ENCODE measurements at regions not wholly inside any gene's neighbourhood (a gene's known extent, or its start where the extent isn't known, plus 50 kb on each side); places are given as distances from the start of the nearest gene placed in this dataset.
"Not testable (repeated sequence)": the region's sequence is repeated elsewhere in the genome, so short reads cannot be mapped to it uniquely, and the experiment has no call there.

DNA sequence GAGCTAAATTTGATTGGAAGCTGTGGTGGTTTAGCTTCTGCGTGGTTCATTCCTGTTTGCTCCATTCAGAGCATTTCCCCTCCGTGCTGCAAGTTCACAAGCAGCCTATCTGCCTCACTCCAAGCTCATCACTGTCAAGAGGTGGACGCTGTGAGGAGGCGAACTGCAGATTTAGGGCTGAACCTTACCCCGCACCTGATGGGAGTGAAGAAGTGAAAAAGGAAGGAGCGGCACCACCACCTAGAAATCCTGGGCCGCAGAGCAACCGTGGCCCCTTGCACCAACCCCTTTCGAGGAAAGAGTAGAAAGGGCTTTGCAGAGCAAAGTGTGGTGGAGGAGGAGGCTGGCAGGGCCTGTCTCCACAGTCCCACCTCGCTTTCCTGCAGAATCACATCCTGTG, 117.4 kb downstream of the IER5 start:
- DNase-seq, result no peak

DNA sequence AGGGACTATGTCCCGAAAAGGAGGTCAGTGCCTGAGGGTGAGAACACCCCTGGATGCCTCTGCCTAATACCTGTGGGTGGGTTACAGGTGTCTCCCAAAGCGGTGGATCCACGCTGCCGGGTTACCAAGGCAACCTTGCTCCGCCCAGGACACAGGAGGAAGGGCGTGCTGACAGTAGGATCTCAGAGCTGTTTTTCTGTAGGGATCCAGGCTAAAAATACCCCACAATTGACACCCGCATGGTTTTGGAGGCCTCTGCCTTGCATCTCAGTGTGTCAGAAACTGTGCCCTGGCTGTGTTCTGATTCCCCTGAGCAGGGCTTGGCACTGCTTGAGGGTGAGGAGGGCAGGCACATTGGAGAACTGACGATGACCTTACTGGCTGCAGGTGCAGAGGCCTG, 118.0 kb downstream of the IER5 start:
- DNase-seq, result no peak

DNA sequence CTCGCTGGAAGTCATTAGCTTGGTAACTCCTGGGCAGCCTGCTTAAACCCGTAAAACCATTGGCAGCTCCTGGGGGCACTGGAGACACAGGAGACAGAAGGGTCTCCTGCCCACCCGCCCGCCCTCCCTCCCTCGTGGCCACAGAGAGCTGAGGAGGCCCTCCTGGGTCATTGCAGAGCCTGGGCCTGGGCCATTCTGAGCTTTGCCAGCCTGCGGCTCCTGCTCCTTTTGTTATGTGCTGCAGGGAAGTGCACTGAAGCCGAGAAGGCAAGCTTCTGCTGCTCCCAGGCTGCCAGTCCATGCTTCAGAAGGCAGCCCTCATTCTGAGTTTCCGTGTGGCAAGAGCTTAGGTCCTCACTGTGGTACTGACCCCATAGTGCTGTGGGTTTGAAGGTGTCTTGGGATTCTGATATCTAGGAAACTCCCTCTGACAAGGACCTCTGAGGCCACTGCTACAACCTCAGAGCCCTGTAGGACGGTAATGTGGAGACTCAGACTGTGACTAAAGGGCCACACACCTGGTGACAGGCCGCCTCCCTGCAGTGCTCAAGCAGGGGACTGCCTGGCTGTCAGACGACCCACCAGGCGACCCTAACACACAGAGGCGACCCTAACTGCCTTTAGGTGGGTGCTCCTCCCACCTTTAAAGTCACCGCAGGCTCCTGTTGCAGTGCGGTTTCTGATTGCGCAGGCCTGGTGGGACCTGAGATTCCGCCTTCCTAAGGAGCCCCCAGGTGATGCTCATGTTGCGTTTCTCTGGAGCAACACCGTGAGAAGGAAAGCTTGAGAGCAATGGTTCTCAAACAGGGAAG, 118.7 kb downstream of the IER5 start:
- DNase-seq, result no peak

DNA sequence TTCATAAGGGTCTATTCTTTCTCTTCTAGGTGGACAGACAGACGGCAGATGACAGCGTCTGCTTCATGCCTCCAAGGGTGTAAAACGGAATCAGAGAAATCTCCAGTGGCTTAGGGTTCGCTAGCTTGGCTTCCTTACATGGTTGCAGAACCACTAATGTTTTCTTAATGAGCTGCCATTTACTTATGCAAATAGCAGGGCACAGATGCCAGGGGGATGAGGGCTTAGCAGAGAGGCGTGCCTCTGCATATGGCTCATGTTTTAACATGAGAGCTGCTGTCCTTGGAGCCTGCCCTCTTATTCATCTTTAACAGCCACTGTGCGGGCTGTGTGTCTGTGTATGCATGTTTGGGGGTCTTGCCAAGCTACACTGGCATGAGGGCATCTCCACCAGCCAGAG, 119.6 kb downstream of the IER5 start:
- DNase-seq, result no peak

DNA sequence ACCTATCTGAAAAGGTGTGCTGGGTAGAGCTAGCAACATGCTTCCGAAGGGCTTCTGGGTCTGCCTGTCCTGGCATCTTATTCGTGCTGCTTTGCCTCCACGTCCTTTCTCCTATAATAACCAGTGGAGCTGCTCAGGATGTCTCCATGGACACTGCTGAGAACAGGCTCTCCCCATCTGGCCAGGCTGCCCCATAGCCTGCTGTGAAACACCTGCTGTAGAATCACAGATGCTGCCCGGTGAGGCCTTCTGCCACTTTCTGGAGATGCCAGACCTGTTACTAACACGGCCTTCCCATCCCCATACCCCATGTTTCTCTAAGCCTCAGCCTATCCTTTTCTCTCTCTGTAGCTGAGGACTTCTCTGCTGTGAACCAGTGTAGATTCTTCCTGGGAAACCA, 120.5 kb downstream of the IER5 start:
- DNase-seq, result peak; percentile 35

DNA sequence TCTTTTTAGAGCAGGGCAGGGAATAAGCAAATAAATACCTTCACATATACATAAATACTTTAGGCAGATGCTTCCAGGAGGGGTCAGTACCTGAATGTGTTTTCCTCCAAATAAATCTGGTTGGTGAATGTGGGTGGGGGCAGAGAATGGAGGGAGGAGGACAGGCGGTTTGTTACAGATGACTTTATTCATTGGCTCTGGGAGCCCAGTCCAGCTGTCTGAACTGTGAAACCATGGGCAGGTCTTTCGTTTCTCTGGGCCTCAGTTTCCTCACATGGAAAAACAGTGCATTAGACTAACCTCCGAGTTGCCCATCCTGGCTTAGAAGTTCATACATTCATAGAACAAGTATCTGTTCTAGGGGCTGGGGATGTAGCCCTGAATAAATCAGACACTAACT, 124.6 kb downstream of the IER5 start:
- no peak for DNase-seq

DNA sequence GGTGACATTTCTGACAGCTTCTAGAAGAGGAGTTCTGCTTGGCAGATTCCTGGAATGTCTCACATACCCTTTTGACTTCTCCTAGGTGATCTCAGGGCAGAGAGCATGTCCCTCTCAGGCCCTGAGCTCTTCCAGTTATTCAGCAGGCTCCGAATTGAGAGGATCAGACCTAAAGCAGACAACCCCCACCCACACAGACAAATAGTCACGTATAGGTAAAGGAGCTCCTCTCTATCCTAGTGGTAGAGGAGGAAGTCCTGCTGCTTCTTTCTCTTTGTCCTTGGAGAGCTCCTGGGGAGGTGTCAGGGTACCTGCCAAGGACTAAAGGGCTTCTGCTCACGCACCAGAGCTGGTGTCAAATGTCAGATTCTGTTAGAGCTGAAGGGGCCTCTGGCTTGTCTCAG, 128.1 kb downstream of the IER5 start:
- peak; percentile 67 for DNase-seq

DNA sequence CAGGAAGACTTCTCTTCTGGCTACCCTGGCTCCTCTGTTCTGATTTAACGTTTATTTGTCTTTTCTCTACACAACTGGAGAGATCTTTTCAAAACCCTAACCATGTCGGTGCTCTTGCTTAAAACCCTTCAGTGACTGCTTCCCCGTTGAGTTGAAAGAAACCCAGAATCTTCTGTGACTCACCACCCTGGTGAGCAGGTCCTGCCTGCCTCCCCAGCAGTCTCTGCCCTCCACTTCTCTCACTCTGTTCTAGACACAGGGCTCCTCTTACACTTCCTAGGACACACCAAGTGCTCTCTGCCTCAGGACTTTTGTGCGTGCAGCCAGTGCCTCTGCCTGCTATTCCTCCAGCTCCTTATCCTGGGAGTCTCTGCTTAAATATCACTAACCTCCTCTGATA, 131.4 kb downstream of the IER5 start:
- no peak for DNase-seq

DNA sequence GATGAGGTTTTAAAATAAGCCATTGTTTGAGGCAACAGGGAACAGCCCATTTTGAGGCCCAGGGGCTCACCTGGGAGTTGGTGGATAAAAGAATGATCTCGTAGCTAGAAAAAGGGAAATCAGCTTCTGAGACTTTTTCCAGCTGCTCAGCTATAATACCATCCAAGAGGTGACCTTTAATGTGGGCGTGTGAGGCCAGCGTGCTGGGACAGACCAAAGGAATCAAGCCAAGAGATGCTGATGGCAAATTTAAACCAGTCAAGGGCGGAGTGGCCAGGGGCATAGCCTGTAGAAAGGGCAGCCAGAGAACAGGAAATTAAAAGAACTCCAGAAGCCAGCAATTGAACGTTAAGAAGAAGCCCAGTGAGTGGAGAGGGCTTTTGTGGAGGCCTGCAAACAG, 132.6 kb downstream of the IER5 start:
- peak; percentile 15 for DNase-seq

DNA sequence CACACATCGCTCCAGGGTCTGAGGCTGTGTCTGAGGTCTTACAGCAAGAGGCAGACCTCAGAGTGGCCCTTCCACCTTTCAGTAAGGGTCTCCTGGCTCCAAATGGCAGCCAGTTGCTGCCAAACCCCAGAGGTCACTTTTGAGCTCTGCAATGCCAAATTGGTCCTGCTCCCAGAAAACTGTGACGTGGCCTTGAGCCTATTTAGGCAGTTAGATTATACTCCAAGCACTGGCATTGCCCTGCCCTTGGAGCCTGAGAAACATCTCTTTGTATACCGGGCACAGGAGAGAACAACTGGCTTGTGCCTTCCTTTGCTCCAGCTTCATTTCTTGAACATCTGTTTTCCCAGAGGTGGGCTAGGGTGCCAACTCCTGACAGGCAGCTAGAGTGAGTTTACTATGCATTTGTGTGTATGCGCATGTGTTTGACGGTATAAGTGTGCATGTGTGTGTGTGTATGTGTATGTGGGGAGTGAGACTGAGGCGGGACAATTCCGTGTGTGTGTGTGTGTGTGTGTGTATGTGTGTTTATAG, 134.5 kb downstream of the IER5 start:
- no peak for DNase-seq

DNA sequence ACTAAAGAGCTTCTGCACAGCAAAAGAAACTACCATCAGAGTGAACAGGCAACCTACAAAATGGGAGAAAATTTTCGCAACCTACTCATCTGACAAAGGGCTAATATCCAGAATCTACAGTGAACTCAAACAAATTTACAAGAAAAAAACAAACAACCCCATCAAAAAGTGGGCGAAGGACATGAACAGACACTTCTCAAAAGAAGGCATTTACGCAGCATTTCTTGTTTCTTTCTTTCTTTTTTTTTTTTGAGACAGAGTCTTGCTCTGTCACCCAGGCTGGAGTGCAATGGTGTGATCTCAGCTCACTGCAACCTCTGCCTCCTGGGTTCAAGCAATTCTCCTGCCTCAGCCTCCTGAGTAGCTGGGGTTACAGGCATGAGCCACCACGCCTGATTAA, 138.2 kb downstream of the IER5 start:
- DNase-seq, result not testable (repeated sequence)

DNA sequence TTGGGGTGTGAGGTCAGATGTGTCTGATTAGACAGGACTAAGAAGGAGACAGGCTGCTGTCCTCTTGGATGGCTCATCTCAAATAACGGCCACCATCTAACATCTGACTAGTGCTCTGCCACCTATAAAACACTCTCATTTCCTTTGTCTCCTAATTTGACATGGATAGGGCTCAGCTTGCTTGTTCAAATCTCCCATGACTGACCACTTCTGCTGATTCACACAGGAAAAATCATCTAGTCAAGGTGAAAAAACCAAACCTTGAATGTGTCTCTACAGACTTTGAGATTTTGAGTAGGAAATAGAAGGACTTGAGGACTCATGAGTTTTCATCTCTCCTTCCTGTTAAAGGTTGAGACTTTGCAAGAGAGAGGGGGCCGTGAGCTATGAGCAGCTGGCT, 150.6 kb downstream of the IER5 start:
- DNase-seq, result no peak

DNA sequence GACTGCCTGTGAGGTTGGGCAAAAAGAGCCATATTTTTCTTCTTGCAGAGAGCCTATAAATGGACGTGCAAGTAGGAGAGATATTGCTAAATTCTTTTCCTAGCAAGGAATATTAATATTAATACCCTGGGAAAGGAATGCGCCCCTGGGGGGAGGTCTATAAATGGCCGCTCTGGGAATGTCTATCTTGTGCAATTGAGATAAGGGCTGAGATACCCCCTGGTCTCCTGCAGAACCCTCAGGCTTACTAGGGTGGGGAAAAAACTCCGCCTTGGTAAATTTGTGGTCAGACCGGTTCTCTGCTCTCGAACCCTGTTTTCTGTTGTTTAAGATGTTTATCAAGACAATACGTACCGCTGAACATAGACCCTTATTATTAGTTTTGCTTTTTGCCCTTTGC, 157.8 kb downstream of the IER5 start:
- not testable (repeated sequence) for DNase-seq

DNA sequence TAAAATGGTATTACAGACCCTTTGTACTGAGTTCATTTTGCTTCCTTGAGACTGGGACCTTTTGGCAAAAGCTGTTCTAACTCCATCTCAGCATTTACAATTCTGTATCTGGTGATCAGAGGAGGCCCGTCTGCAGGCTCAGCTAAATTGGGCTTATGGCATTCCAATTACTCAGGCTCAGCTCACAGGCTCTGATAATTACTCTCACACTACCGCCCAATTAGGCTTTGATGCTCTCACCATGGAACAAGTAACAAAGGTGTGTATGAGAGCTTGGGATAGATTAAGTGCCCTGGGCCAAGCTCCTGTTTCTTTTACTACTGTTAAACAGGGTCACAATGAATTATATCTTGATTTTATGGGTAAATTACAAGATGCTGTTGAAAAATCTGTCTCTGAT, 159.9 kb downstream of the IER5 start:
- DNase-seq, result not testable (repeated sequence)

DNA sequence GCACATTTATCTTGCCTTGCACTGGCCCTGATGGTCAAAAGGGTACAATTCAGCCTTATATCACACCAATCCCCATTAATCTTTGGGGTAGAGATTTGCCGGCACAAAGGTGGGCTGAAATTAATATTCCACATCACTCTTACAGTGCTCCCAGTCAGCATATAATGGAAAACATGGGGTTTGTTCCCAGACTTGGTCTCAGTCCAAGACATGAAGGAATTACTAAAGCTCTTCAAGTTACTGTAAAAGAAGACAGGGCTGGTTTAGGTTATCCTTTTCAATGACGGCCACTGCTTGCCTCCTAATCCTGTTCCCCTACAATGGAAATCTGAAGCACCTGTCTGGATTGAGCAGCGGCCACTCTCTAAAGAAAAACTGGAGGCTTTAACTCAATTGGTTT, 160.7 kb downstream of the IER5 start:
- DNase-seq, result no peak

DNA sequence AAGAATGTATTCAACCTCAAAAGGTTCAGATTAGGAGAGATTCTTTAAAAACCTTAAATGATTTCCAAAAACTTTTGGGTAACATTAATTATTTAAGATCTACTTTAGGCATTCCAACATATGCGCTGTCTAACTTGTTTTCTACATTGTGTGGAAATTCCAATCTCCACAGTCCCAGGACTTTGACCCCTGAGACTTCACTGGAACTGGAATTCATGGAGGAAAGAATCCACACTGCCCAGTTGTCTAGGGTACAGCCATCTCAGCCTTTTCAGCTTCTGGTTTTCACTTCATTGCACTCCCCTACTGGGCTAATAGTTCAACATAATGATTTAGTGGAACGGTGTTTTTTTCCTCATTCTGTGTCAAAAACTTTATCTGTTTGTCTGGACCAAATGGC, 161.5 kb downstream of the IER5 start:
- no peak for DNase-seq

DNA sequence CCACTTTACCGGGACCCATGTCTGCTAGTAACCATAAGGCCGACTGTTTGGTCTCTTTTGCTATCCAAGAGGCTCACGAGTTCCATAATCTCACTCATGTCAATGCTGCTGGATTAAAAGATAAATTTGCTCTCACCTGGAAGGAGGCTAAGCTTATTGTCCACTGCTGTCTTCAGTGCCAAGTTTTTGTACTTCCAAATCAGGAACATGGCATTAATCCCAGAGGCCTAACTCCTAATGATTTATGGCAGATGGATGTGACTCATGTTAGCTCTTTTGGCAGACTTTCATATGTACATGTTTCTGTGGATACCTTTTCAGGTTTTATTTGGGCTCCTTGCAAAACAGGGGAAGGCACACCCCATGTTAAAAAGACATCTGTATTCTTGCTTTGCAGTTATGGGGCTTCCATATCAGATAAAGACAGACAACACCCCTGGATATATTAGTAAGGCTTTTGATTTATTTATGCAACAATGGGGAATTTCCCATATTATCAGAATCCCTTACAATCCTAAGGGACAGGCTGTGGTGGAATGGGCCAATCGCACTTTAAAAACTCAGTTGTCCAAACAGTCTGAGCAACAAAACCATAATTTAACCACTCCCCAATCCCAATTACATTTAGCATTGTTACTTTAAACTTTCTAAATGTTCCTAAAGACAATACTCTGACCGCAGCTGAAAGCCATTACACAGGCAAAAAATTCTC, 162.7 kb downstream of the IER5 start:
- no peak for DNase-seq

DNA sequence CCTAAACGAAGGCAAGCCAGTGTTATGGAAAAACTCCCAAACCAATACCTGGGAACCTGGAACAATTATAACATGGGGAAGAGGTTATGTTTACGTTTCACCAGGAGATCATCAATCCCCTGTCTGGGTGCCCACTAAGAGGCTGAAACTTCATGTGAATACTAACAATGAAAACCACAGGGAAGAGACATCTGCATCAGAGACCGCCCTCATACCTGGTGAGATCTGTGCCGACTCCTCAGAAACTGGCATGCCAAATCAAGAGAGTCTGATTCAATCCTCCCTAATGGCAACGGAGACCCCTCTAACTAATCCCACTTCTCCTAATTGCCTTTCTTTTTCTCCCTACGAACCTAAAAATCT, 163.2 kb downstream of the IER5 start:
- no peak for DNase-seq

DNA sequence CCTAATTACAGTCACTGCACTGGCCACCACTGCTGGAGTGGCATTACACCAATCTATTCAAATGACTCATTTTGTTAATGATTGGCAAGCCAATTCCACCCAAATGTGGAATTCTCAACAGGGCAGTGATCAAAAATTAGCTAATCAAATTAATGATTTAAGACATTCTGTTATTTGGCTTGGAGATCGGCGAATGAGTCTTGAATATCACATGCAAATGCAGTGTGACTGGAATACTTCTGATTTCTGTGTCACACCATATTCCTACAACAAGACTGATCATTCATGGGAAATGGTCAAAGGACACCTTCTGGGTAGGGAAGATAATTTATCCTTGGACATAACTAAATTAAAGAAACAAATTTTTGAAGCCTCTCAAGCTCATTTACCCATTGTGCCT, 165.1 kb downstream of the IER5 start:
- not testable (repeated sequence) for DNase-seq

DNA sequence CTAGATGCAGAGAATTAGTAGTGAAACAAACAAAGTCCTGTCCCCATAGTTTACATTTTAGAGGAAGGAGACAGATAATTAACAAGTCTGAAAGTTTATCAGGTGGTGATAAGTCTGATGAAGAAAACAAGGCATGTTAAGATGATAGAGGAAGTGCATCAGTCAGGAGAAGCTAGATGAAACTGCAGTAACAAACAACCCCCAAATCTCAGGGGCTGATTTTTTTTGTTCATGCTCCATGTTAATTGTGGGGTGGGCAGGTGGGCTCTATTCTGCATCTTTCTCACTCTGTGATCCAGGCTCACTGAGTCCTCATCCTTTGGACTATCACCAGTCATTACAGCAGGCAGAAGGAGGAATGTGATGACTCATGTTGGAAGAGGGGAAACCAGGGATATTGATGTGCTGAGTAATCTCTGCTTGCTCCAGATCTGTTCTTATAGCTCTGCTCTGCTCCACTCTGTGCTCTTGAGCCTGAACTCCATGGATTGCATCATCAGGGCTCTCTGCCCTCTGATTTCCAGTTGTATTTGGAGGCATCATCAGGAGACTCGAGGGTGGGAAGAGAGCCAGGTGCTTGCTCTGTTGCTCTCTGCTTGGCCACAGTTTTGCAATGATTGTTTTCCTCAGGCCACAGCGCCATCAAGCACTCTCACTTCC, 166.9 kb downstream of the IER5 start:
- DNase-seq, result peak; percentile 68

DNA sequence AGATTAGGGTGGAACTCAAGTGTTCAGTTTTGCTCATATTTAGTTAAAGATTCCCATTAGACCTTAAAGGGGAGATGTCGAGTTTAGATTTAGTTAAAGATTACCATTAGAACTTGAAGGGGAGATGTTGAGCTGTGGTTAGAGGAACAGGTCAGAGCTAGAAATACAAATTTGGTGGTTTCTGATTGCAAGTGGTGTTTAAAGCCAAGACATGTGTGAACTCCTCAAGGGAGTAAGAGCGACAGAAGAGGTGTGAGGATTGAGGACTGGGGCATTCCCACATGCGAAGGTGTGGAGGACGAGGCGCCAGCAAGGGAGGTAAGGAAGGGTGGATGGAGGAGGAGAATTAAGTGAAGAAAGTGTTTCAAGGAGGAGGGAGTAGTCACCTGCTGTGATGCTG, 168.6 kb downstream of the IER5 start:
- no peak for DNase-seq

DNA sequence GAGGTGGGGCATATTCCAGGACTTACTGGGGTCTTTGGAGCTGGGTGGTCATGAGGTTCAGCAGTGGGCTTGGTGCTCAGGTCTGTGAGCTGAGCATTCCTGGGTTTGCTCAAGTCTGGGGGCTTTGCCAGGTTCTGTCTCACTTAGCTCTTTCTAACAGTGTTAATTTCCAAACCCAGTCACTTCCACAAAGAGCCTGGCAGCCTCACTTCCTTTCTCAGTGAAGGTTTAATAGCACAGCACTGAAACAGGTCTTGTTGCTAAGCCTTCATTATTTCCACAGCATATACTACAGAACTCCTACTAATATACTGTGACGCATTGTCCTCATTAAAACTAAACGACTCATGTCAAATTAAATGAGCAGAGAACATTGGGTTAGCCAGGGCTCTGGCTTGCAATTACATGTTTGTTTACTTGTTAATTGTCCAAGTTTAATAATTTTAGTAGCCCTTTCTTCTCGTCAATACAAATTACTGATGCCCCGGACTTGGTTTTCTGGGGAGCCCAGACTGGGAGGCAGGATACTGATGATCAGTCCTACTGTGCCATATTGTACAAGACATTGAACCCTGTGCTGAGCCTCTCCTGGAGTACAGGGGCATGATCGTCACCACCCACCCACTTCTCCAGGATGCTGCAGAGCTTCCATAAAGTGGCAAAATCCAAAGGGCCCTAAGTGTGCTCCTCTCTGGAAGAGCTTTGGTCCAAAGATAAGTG, 170.7 kb downstream of the IER5 start:
- DNase-seq, result no peak

DNA sequence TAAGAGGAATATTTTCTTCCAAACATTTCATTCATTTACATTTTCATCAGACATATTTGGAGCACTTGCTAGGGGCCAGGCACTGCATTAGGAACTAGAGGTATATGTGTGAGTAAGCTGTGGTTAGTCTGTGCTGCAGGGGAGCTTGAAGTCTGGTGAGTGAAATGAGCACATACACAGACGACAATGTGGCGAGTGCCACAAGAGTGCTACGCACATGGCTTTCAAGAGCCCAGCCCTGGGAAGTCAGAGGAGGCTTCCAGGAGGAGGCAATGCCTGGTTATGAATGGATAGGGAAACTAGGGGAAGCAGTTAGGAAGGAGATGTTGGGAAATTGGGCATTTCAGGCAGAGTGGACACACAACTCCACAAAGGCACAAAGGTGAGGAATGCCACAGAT, 171.8 kb downstream of the IER5 start:
- DNase-seq, result no peak
